LNCAP (cell line): ENCODE measurements at regions not wholly inside any gene's neighbourhood (a gene's known extent, or its start where the extent isn't known, plus 50 kb on each side); places are given as distances from the start of the nearest gene placed in this dataset.

Experiments used
- CTCF ChIP-seq: fragments of 450-650 bp; IDR thresholded peaks from 2 replicates; pipeline ENCODE4 v1.5.1; 2017; ENCODE audit warnings: mild to moderate bottlenecking

DNA sequence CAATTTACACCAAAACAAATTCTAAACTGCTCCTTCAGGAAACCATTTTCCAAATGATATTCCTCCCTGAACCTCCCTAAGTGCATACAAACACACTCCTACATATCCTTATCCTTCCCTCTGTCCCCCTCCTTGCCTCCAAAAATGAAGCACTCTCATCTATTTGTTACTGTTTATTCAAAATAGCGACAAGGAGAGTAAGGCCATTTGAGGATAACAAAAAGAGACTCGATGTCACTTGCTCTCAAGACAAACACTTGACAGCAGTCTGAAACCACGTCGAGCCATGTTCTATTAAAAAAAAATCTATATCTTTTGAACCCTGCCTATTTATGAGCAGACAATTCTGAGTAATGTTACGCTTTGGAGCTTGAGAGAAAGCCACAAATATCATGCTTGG, 547.9 kb downstream of the DTWD2 start:
- no peak for TF ChIP-seq CTCF

- TF ChIP-seq CTCF = no peak
Observed at GRCh38 chr5:118439831-118440230, 548.5 kb downstream of the DTWD2 start.

- TF ChIP-seq CTCF = no peak
Observed at GRCh38 chr5:118435131-118435530, 553.2 kb downstream of the DTWD2 start.

DNA sequence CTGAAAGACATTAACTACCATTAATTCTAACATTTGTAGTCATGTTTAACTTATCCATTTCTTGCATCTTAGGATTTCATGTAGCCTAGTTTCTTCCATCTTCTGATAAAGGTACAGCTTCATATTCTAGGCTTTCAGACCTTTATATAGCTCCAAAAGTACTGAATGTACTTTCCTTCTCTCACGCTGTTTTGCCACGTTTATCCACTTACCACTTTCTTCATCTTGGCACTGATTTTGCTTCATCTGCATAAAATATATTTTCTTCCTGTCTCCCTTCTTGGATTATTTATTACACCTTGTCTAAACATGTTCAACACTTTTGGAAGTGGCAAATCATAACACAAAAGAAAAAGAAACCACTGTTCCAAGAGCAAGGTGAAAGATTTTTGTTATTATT, 553.8 kb downstream of the DTWD2 start:
- no peak for TF ChIP-seq CTCF

GRCh38 chr5:118430076-118430475, 558.3 kb downstream of the DTWD2 start:
- no peak for TF ChIP-seq CTCF

GRCh38 chr5:118407958-118408357, 580.4 kb downstream of the DTWD2 start:
- TF ChIP-seq CTCF = no peak

GRCh38 chr5:118405650-118406061, 582.7 kb downstream of the DTWD2 start:
- no peak for TF ChIP-seq CTCF

DNA sequence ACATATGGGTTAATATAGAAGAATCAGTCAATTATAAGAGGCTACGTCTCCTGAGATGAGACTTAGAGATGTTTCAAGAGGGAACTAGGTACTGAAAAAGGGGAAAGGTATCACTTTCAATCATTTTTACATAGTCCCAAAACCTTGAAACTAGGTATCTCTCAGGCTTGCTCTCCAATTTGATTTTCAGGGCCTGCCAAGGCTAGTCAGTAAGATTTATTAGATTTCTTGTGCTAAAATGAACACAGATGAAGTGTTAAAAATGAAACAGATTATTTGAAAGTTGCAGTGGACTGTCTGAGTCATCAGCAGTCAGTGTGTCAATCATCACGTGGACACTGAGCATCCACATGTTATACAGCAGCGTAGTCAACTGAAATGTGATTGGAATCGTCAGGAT, 591.1 kb downstream of the DTWD2 start:
- no peak for TF ChIP-seq CTCF
